GM19467 (cell line): ENCODE measurements at regions not wholly inside any gene's neighbourhood (a gene's known extent, or its start where the extent isn't known, plus 50 kb on each side); places are given as distances from the start of the nearest gene placed in this dataset.

Experiments
- ATAC-seq: cut with Tn5 transposase; IDR thresholded peaks from one replicate; pipeline ENCODE4 v1.9.1; 2021; ENCODE audit warnings: mild to moderate bottlenecking, moderate library complexity; ENCODE audit not compliant: unreplicated experiment

DNA sequence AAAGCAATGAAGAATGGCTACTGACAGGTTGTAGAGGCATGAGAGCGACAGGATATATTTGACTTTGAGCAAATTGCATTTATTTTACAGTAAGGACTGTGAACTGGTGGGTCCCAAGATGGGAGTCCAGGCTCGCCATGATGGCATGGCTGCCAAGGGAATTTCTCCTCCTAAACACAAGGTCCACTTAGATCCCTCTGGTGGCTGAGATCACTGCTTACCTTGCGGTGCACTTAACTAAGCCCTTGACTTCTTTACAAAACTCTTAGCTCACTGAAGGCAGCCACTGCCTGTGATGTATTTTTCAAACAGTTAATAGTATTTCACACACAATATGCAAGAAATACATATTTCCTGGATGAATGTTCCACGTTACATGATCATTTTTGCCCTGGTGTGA is 50.3 kb upstream of the SORBS2 start:
- no peak for ATAC-seq

DNA sequence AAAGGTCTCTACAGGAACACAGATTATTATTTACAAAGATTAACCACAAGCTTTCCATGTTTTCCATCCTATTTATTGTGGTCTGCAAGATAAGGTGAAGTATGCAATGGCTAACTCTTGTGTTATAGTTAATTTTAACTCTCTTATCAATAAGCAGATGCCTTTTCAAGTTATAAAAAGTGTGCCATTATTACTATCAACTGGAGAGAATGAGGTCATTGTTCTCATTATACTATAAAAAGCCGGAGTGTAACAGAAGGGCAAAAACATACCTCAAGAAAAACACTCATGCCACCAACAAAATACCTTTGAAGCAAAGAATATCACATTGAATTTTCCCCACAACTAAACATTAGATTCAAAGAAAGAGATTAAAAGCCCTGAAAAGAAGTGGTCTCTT is 52.0 kb upstream of the SORBS2 start:
- ATAC-seq: no peak

DNA sequence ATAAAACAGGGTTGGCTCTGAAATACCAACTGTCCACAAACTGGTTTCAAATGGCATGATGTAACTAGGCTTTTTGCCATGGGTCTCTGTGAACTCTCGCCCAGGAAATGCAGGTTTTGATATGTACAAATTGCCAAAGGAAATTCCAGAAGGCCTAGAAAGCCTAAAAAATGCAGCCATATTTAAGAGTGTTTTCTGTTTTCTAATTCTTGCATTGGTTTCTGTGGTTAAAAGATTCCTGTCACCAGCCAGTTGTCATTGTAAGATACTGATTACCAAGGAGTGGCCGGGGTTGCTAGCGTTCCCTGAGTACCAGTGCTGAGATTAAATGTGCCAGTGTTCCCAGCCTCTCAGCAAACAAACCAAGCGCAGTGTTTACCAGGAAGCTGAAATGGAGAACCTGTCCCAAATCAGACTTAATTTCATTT is 53.9 kb upstream of the SORBS2 start:
- no peak for ATAC-seq

DNA sequence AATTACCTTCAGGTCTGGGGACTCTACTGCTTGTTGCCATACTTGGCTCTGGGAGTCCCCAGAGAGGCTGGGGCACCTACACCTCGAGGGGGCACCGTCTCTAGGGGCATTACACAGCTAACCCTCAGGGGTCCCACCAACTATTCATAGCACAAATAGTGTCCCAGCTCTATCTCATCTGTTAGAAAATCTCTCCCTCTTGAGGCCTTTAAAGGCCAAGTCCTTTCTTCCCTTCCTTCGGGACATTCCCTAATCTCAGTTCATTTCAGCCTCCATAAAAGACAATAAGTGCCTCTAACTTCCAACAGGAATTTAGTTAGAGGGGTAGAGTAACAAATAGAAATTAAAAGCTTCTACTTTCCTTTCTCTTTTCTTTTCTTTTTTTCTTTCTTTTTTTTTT is 55.8 kb upstream of the SORBS2 start:
- ATAC-seq: no peak

DNA sequence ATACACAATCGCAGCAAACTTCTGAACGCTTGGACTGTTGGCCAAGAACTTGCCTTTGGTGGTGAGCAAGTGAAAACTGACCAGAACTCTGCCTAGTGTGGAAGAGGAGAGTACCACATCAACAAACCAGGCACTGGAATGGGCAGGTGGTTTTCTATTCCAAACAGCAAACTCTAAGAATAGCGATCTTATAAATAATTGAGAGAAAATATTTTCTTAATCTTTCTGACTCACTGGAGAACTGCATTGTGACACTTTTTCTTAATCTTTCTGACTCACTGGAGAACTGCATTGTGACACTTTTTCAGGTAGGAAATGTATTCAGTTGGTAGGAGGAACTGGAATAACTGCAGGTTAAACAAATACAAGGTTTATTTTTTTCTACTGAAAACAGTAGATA is 57.0 kb upstream of the SORBS2 start:
- ATAC-seq: no peak

DNA sequence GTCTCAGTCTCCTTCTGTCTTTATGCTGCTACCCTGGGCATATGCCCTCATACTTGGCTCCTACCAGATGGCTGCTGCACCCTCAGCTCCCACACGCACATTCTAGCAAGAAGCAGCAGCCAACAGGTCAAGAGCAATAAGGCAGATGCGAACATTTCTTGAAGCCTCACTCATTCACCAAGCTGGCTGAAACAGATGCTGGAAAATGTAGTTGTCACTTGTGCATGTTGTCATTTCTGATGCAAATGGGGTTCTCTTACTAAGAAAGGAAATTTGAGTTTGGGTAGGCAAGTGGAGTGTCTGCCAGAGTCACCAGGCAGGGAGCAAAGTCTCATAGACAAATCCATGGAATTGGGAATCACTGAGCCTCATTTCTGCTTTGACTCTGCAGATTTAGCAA is 57.4 kb upstream of the SORBS2 start:
- ATAC-seq: no peak

DNA sequence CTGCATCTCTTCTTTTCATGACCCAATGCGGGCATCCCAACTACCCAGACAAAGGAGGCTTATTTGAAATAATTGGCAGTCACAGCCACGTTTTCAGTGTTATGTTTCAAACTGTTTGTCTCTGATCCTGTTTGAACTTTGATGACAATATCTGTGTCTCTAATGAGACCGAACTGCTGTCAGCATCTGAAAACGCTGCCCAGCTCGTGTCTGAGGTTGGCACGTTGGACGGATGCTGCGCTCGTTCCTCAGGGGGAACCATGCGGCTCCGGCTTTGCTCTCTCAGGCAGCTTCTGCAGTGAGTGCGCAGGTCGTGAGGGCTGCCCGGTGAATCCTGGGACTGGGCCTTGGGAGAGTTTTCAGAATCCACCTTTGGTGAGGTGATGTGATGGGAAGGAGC is 58.4 kb upstream of the SORBS2 start:
- ATAC-seq: no peak

DNA sequence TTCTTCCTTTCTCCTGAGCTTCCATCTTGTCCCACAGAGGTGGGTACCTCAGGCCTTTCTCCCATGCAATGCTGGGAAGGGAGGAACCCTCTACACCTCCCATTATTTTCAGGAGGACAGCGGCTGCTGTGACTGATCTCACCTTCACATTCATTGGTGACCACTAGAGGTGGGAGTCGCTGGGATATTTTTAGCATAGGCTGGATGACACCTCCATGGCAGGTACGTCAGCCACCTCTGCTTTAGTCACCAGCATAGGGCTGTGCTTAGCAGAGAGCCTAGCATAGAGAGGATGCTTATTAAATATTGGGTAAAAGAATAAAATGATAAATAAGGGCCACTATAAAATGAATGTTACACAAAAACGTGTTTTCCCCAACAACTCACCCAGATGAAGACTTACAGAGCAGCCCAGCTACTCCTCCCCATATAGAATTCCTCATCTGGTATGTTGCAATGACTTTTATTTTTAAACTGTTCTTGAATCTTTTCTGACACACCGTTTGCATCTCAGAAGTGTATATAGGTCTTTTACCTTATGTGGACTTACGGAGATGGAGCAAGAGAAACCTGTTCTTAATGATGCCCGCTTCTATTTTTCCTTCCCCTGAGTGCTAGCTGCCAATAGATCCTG is 60.9 kb upstream of the SORBS2 start:
- no peak for ATAC-seq

DNA sequence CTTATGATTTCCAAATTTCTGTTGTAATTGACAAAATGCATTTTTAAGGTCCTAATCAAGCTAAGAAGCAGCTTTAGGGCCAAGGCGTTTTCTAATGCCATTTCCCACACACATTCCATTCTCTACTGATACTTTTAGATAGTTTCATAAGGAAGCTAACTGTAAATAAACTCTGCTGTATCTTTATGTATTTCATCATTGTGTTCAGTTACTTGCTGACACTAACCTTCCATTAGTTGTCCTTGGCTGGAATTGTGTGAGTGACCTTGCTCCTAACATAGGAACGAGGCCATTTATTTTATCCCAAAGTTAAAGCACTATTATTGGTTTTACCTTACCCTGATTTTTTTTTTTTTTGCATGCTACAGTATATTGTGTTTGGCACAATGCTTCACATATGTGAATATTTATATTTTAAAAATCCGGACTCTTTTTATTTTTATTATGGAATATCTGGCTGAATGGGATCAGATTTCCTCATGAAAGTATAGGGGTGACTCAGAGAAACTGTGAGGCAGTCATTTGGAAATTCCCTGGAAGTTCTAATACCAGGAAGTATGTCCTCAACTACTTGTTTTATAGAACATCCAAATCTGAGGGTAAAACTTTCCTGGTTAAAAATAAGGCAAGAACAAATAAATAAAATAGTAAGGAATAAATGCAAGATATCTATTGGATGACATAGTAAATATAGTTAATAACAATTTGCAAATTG is 62.7 kb upstream of the SORBS2 start:
- ATAC-seq: no peak

DNA sequence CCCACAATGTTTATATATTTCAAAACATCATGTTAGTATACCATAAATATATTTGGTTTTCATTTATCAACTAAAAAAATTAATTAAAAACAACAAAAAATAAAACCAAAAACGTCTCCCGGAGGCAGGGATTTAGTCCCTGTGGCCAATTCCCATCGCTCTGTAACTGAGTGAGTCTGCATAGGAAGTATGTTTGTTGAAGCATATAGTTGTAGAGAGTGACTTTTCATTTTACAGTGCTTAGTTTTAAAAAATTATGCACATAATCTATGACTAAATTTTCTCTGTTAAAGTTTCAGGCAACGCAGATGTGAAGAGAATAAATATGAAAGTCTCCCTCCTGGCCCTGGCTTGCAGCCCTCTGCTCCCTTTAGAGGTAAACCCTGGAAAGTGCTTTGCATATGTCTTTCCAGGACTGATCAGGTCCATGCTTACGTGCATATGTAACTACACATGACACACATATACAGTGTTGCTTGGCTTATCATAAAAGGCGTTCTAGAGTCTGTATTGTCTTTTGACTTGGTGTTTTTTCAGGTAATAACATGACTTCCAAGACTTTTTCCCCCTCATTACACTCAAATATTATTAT is 63.4 kb upstream of the SORBS2 start:
- no peak for ATAC-seq

DNA sequence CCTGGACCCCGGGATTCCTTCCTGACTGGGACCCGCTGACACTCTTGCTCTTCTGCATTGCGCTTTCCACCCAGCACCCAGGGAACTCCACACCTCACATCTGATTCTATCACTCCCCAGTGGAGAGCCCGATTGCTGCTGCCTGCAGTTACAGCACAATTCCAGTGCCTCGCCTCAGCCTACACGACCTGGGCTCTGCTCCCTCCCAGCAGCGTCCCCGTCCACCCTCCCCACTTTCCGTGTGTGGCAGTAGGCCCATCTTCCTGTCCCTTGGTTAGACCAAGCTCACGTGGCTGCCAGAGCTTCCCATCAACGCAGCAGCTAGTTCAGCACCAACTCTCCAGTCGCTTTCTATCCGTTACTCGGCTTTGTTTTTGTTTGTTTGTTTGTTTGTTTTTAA is 66.6 kb upstream of the SORBS2 start:
- ATAC-seq: no peak

DNA sequence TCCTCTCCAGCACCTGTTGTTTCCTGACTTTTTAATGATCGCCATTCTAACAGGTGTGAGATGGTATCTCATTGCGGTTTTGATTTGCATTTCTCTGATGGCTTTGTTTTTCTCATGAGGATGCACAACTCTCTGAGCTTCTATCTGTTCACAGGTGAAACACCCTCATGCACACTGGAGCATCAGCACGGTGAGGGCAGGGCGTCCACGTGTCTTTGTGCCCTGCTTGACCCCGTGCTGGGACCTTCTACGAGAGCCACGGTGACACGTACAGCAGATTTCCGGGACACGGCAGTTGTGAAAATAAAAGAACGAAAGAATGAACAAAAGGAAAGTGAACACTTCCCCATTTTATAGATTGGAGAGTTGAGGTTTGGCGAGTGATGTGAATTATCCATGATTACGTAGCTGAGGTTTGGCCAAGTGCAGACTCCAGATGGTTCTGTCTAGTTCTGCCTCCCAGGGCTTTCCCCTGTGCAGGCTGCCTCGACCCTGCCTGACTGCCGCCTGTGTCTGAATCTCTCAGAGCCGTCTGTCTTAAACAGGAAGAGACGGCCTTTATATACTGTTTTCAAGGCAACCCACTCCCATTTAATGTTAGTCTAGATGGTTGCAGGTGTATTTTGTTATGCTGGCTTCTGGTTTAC is 67.8 kb upstream of the SORBS2 start:
- ATAC-seq: no peak

DNA sequence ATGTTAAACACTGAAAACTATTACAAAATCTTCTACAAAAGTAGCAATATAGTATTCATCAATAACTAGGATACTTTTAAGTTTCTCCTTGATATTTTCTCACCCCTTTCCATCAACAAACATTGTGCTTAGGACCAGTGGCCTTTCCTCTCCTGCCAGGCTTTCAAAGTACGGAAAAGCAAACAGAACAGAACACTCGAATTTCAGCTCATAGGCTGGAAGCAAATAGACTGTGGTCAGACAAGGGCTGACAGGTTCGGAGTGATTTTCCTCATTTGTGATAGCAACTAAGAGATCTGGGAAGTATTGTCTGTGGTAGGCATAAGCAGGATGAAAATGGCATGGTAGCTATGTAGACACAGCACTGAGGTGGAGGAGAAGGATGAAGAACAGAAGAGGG is 68.6 kb upstream of the SORBS2 start:
- no peak for ATAC-seq

DNA sequence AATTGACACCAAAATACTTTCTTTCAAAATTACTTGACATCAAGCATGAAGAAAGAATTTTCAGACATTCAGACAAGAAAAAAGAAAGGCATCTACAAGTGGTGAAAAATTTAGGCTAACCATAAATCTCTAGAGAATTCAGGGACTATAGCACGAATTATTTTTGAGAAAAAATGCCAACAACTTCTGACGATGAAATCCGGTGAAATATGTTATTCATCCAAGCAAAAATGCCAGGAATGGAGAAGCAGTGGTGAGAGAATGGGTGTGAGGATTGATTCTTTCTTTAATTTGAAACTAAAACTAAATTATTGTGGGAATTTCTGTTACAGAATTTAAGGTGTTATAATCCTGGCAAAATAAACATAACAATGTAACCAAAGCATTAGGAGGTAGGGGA is 69.4 kb upstream of the SORBS2 start:
- no peak for ATAC-seq

DNA sequence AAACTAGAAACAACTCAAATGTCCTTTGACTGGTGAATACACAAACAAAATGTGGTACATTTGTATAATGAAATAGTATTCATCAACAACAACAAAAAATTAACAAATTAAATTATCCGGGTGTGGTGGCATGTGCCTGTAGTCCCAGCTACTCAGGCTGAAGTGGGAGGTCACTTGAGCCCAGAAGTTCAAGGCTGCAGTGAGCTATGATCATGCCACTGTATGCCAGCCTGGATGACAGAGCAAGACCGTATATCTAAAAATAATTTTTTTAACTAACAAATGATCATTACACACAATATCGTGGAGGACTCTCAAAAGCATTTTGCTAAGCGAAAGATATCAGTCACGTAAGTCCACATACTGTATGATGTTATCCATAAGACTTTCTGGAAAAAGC is 71.6 kb upstream of the SORBS2 start:
- ATAC-seq: no peak

DNA sequence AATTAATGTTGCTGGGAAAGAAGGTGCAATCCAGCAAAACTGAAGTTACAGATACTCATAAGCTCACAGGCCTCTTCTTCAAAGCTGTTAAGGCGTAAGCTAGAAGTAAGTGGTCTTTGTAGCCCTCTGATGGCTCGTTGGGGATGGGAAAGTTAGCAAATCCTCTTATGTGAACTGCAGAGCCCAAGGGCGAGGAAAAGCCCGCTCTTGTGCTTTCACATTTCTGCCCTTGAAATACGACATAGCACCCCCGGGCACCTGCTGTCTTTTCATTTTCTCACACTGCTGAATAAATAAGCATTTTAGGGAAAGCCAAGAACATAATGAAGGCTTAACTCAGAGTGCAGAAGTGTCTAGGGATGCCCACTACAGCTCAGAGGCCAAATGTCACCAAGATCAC is 73.1 kb upstream of the SORBS2 start:
- no peak for ATAC-seq

DNA sequence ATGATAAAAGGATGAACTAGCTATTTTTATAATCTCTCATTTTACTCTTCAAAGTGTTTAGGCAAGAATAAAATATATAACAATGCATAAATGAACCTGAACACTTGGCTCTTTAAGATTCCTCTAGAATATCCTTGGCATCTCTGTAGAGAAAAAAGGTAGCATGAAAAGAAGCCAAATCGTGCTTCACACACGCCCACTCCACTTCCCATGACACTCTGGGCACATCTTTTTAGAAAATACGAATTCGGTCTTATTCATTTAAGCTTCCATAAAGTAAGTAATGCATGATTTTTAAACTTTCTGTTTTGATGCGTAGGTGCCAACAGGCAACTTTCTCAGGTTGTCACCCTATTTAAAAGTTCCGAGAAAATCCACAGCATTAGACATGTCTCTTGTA is 73.6 kb upstream of the SORBS2 start:
- no peak for ATAC-seq

DNA sequence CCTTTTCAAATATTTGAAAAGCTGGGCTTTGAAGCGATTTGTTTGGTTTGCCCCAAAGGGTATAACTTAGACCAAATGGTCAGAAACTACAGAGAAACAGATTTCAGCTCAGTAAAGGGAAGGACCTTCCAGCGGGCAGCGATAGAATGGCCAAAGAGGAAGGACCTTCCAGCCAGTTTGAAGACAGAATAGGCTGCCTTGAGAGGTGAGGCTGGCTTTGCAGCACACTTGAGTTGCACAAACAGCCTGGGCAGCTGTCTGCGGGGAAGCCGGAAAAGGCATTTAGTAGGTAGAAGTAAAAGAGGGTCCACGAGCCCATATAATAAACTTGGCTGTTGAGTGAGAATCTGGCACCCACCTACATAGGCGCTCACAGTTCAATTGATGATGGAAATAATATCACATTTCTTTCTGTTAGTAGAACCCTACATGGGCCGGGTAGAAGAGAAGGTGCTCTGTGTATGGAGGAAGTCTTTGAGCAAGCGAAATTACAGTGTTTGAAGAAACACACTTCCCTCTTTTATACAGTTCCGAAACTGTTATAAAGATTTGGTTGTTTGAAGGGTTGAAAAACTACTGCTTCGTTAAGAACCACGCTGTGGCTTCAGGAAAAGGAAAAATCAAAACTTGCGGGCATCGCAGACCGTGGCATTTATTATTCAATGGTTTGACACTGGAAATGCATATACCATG is 75.0 kb upstream of the SORBS2 start:
- ATAC-seq: no peak

DNA sequence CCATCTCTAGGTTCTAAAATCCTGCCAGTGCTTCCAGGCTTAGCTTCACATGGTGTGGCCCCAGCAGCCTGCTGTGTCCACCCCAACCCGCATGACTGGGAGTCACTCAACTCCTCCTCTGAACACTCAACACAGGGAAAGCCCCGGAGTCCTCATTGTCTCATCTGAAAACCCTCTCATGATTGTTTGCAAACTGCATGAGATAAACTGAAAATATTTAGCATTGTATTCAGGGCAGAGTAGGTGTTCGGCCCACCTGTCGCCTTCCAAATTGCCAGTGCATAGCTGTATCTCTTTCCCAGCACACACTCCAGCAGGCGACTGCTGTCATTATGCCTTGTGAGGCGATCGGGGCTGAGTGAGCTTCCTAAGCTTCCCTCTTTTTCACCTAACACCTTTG is 76.7 kb upstream of the SORBS2 start:
- no peak for ATAC-seq

DNA sequence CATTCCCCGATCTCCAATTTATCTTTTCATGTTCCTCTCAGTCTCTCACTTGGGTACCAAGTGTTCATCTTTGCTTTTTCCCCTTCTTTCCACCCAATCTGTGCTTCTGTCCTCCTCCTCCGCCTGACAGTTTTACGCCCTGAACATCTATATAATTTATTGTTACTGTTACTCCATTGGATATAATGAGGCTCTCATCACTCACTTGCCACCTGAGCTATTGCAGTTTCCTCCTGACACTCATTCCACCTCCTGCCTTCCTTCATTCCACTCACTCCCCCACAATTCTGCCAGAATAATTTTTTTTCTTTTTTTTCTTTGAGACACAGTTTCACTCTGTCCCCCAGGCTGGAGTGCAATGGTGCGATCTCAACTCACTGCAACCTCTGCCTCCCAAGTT is 77.6 kb upstream of the SORBS2 start:
- no peak for ATAC-seq

DNA sequence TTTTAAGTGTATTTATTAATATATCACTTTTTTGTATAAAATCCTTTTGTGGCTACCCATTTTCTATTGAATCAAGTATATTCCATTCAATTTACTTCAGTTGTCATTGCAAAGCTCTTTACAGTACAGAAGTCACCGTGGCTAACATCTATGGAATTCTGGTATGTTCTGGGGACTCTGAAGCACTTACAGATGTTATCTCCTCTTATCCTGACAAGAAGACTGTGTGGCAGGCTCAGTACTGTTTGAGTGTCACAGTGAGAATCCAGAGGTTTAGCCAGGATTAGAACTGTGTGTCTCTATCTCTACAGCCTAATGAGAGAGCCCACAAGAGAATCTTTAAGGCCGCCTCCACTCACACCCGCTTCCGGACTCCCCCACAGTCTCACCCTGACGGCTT is 78.2 kb upstream of the SORBS2 start:
- ATAC-seq: no peak

DNA sequence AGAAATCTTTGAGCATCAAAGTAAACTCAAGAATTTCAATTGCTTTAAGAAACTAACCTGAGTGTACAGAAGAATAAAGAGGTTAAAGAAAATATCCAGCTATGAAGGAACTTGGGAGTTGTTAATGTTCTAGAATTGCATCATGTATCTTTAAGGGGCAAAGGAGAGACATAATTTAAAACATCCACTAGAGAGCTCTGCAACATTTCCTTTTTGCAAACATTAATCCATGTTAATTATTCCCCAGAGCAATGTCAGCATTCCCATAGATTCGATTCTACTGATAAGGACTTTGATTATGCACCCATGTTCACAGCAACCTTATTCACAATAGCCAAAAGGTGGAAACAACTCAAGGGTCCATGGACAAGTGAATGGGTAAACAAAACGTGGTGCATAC is 80.2 kb upstream of the SORBS2 start:
- no peak for ATAC-seq
